IMR-90 (cell line): ENCODE measurements at regions not wholly inside any gene's neighbourhood (a gene's known extent, or its start where the extent isn't known, plus 50 kb on each side); places are given as distances from the start of the nearest gene placed in this dataset.

ENCODE experiments used
- BHLHE40 ChIP-seq: fragments of 150-350 bp; IDR thresholded peaks from 2 replicates; pipeline ENCODE4 v1.6.1; 2016; ENCODE audit warnings: mild to moderate bottlenecking, low read depth, low read length
- CEBPB ChIP-seq: IDR thresholded peaks from 2 replicates; pipeline ENCODE4 v1.6.1; 2012; ENCODE audit warnings: low read depth, low read length, improper control_type of control experiment
- CTCF ChIP-seq: conservative IDR thresholded peaks from 2 replicates; pipeline ENCODE4 v1.5.1; 2012; ENCODE audit warnings: mild to moderate bottlenecking, low read depth, low read length, improper control_type of control experiment
- MAFK ChIP-seq: IDR thresholded peaks from 2 replicates; pipeline ENCODE4 v1.6.1; 2012; ENCODE audit warnings: low read depth, low read length, improper control_type of control experiment
- MAZ ChIP-seq: IDR thresholded peaks from 2 replicates; pipeline ENCODE4 v1.6.1; 2012; ENCODE audit warnings: low read depth, mild to moderate bottlenecking, low read length, improper control_type of control experiment, moderate library complexity, borderline replicate concordance
- MXI1 ChIP-seq: IDR thresholded peaks from 2 replicates; pipeline ENCODE4 v1.6.1; 2012; ENCODE audit warnings: low read depth, mild to moderate bottlenecking, low read length, moderate library complexity, borderline replicate concordance
- POLR2A ChIP-seq: IDR thresholded peaks from 2 replicates; pipeline ENCODE4 v1.6.1; 2012; ENCODE audit warnings: mild to moderate bottlenecking, low read depth, low read length
- RAD21 ChIP-seq: IDR thresholded peaks from 2 replicates; pipeline ENCODE4 v1.6.1; 2012; ENCODE audit warnings: low read length, improper control_type of control experiment
- TF ChIP-seq, protein P1 (sequence below): fragments of 150-350 bp; IDR thresholded peaks from 2 replicates; pipeline ENCODE4 v1.6.1; 2017; ENCODE audit warnings: mild to moderate bottlenecking, antibody characterized with exemption, low read length, low read depth

DNA sequence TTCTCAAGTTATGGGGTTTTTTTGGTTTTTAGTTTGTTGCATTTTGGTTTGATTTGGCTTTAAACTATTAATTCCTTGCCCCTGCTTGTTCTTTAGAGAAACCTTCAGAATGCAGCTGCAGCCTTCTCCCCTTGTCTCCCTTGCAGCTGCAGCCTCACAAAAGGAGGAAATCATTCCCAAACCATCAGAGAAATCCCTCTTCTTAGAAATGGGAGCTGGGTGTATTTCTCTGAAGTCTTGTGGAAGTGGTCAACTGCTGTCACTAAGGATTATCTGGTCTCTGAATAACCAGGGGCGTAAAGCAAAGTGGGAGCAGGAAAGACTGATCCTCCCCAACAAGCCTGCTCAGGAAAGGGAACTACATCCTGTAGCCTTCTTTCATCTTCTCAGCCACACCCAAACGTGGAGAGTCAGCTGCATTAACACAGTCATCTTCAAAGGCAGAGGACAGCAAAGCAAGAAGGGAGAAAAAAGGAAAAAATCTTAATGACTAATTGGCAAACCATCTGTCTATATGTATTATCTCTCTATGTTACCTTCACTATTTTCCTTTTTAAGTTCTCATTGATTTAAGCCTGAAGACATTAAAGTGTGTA lies 1834.1 kb upstream of the PIK3C3 start:
- TF ChIP-seq CEBPB (no peak), CTCF (no peak), RAD21 (no peak), POLR2A (no peak), BHLHE40 (no peak), MAZ (no peak), MAFK (no peak), MXI1 (no peak)
- TF ChIP-seq, protein P1, sequence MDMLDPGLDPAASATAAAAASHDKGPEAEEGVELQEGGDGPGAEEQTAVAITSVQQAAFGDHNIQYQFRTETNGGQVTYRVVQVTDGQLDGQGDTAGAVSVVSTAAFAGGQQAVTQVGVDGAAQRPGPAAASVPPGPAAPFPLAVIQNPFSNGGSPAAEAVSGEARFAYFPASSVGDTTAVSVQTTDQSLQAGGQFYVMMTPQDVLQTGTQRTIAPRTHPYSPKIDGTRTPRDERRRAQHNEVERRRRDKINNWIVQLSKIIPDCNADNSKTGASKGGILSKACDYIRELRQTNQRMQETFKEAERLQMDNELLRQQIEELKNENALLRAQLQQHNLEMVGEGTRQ = no peak
